CD14-positive monocyte (primary cell): ENCODE measurements at regions not wholly inside any gene's neighbourhood (a gene's known extent, or its start where the extent isn't known, plus 50 kb on each side); places are given as distances from the start of the nearest gene placed in this dataset.

Experiments used
- DNase-seq, 3 donors: peaks; one replicate each; pipeline ENCODE4 v3.0.0-alpha.2; 2011 to 2022
- H2AFZ ChIP-seq: 2 replicates; pipeline ENCODE4 v1.6.0; 2012; ENCODE audit warnings: mild to moderate bottlenecking, low read depth, low read length, inconsistent platforms; ENCODE audit not compliant: insufficient read depth, poor library complexity, severe bottlenecking
- H3K27ac ChIP-seq, 2 donors: 1 replicate in 1 of 2; 2 replicates in 1 of 2; pipeline ENCODE4 v1.5.1; 2012 to 2013; ENCODE audit warnings: low read length in 2 of 2, control low read depth in 1 of 2, inconsistent platforms in 1 of 2, low read depth in 1 of 2, mild to moderate bottlenecking in 1 of 2
- H3K27me3 ChIP-seq, 2 donors: one replicate each; pipeline versions ENCODE4 v1.6.0 to v1.6.1; 2011 to 2013; ENCODE audit warnings: low read length in 2 of 2; ENCODE audit not compliant: control insufficient read depth in 2 of 2, insufficient read depth in 2 of 2
- H3K36me3 ChIP-seq, 2 donors: replicated peaks in 1 of 2; 1 replicate in 1 of 2; 2 replicates in 1 of 2; pipeline versions ENCODE4 v1.5.1 to v1.6.1; 2012 to 2013; ENCODE audit warnings: low read length in 2 of 2, control low read depth in 1 of 2, inconsistent platforms in 1 of 2, mild to moderate bottlenecking in 1 of 2; ENCODE audit not compliant: insufficient read depth in 2 of 2, control insufficient read depth in 1 of 2
- H3K4me1 ChIP-seq, 2 donors: 1 replicate in 1 of 2; 2 replicates in 1 of 2; pipeline versions ENCODE4 v1.5.1 to v1.6.1; 2012 to 2013; ENCODE audit warnings: low read length in 2 of 2, control low read depth in 1 of 2, inconsistent platforms in 1 of 2, mild to moderate bottlenecking in 1 of 2, moderate library complexity in 1 of 2; ENCODE audit not compliant: insufficient read depth in 2 of 2, control insufficient read depth in 1 of 2
- H3K4me2 ChIP-seq: replicated peaks from 2 replicates; pipeline ENCODE3; 2012; ENCODE audit warnings: low read length, moderate library complexity, mild to moderate bottlenecking; ENCODE audit not compliant: poor library complexity, severe bottlenecking; ENCODE audit errors: extremely low read depth
- H3K4me3 ChIP-seq, 3 experiments: fragments of 200-600 bp in 1 of 3; sonication (generic) in 1 of 3; replicated peaks in 1 of 3; 1 replicate in 2 of 3; 2 replicates in 1 of 3; pipeline ENCODE4 v1.5.1; 2011 to 2013; ENCODE audit warnings: low read length in 3 of 3, mild to moderate bottlenecking in 3 of 3, control low read depth in 2 of 3, low read depth in 2 of 3, inconsistent platforms in 1 of 3, moderate library complexity in 1 of 3
- H3K79me2 ChIP-seq: 2 replicates; pipeline ENCODE4 v1.6.0; 2012; ENCODE audit warnings: mild to moderate bottlenecking, control low read depth, inconsistent platforms, low read length, moderate library complexity; ENCODE audit not compliant: insufficient read depth
- H3K9ac ChIP-seq: 2 replicates; pipeline ENCODE4 v1.6.0; 2017; ENCODE audit warnings: low read length, mild to moderate bottlenecking; ENCODE audit not compliant: insufficient read depth, poor library complexity, severe bottlenecking
- H3K9me3 ChIP-seq, 2 donors: replicated peaks in 1 of 2; 1 replicate in 1 of 2; 2 replicates in 1 of 2; pipeline versions ENCODE4 v1.5.1 to v1.6.1; 2012 to 2013; ENCODE audit warnings: low read length in 2 of 2, control low read depth in 1 of 2; ENCODE audit not compliant: control insufficient read depth in 1 of 2, insufficient read depth in 1 of 2
- H4K20me1 ChIP-seq: 2 replicates; pipeline ENCODE4 v1.6.0; 2012; ENCODE audit warnings: mild to moderate bottlenecking, low read length, control low read depth, moderate library complexity; ENCODE audit not compliant: insufficient read depth
- H3K27ac Mint-ChIP-seq, 7 donors: one replicate each; pipeline ENCODE4 v1.8.0; 2020; ENCODE audit warnings: mild to moderate bottlenecking in 7 of 7, mixed read lengths in 7 of 7, moderate library complexity in 6 of 7, inconsistent platforms in 2 of 7
- H3K27me3 Mint-ChIP-seq, 3 donors: one replicate each; pipeline ENCODE4 v1.8.0; 2021 to 2022; ENCODE audit warnings: low read depth in 3 of 3, mild to moderate bottlenecking in 3 of 3, mixed read lengths in 3 of 3, moderate library complexity in 3 of 3, inconsistent platforms in 1 of 3
- H3K36me3 Mint-ChIP-seq, 2 donors: one replicate each; pipeline ENCODE4 v1.8.0; 2020; ENCODE audit warnings: mixed read lengths in 2 of 2, inconsistent platforms in 1 of 2, mild to moderate bottlenecking in 1 of 2
- H3K4me1 Mint-ChIP-seq: one replicate; pipeline ENCODE4 v1.8.0; 2020; ENCODE audit warnings: mild to moderate bottlenecking, mixed read lengths
- H3K4me3 Mint-ChIP-seq, 2 donors: one replicate each; pipeline ENCODE4 v1.8.0; 2020; ENCODE audit warnings: mild to moderate bottlenecking in 2 of 2, mixed read lengths in 2 of 2, moderate library complexity in 1 of 2
- H3K9me3 Mint-ChIP-seq, 7 donors: one replicate each; pipeline ENCODE4 v1.8.0; 2020 to 2022; ENCODE audit warnings: mixed read lengths in 7 of 7, mild to moderate bottlenecking in 6 of 7, moderate library complexity in 6 of 7, inconsistent platforms in 2 of 7
- WGBS: methylation state at CpG from one replicate; pipeline ENCODE4 v1.1.5; 2013; ENCODE audit warnings: missing lambda C conversion rate; ENCODE audit not compliant: insufficient coverage; 5-methylcytosine and 5-hydroxymethylcytosine counted together
- intact Hi-C, 2 donors: fragments of 100-400 bp; cut with micrococcal nuclease; formaldehyde crosslinking; loops; one replicate each; pipeline versions ENCODE4 v1.15.0 to v1.15.1; 2023
- TF ChIP-seq, protein P1 (sequence below): fragments of 200-600 bp; IDR thresholded peaks from one replicate; pipeline ENCODE4 v1.8.0; 2022; ENCODE audit warnings: antibody characterized with exemption, mild to moderate bottlenecking

DNA sequence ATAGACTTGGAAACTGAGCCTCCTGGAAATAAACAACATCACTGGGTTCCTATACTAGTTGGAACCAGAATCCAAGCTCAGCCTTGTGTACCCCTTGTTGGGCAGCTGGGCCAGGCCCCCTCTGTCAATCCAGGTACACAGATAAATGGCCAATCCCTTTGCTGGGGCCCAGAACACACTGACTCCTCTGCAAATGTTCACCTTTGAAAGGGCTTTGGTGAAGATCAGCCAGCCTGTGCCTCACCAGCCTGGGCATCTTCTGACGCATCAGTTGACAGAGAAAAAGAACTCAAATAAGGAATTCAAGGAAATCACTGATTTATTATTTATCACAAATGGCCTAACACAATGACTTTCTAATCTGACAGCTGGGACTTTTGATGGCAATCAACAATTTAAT lies 1090.2 kb downstream of the BCL11B start:
- Histone ChIP-seq H2AFZ (no peak overlapping the region), H3K27ac (no peak overlapping the region), H3K4me1 (no peaks in the 10 kb centered on the region), H3K36me3 (no peaks in the 10 kb centered on the region), H3K4me3 (no peak overlapping the region), H3K27me3 (no peaks in the 10 kb centered on the region), H3K9me3 (peaks cover 0 to 2% of the 10 kb centered on the region in 2 donors), H3K79me2 (no peaks in the 10 kb centered on the region), H3K4me2 (no peak overlapping the region), H3K9ac (no peak overlapping the region), H4K20me1 (no peaks in the 10 kb centered on the region)
- TF ChIP-seq, protein P1, sequence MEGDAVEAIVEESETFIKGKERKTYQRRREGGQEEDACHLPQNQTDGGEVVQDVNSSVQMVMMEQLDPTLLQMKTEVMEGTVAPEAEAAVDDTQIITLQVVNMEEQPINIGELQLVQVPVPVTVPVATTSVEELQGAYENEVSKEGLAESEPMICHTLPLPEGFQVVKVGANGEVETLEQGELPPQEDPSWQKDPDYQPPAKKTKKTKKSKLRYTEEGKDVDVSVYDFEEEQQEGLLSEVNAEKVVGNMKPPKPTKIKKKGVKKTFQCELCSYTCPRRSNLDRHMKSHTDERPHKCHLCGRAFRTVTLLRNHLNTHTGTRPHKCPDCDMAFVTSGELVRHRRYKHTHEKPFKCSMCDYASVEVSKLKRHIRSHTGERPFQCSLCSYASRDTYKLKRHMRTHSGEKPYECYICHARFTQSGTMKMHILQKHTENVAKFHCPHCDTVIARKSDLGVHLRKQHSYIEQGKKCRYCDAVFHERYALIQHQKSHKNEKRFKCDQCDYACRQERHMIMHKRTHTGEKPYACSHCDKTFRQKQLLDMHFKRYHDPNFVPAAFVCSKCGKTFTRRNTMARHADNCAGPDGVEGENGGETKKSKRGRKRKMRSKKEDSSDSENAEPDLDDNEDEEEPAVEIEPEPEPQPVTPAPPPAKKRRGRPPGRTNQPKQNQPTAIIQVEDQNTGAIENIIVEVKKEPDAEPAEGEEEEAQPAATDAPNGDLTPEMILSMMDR = no peak
- no peaks in the 10 kb centered on the region for H3K36me3 Mint-ChIP-seq
- no peak for DNase-seq
- 100% methylated on average over 1 of the region's 1 CpG for WGBS
- H3K4me1 Mint-ChIP-seq = no peaks in the 10 kb centered on the region
- H3K27ac Mint-ChIP-seq = no peak overlapping the region
- H3K27me3 Mint-ChIP-seq = no peaks in the 10 kb centered on the region
- intact Hi-C loops = no loop called here
- no peak overlapping the region for H3K4me3 Mint-ChIP-seq
- H3K9me3 Mint-ChIP-seq = peaks cover 0 to 3% (median 1%) of the 10 kb centered on the region in 7 donors

DNA sequence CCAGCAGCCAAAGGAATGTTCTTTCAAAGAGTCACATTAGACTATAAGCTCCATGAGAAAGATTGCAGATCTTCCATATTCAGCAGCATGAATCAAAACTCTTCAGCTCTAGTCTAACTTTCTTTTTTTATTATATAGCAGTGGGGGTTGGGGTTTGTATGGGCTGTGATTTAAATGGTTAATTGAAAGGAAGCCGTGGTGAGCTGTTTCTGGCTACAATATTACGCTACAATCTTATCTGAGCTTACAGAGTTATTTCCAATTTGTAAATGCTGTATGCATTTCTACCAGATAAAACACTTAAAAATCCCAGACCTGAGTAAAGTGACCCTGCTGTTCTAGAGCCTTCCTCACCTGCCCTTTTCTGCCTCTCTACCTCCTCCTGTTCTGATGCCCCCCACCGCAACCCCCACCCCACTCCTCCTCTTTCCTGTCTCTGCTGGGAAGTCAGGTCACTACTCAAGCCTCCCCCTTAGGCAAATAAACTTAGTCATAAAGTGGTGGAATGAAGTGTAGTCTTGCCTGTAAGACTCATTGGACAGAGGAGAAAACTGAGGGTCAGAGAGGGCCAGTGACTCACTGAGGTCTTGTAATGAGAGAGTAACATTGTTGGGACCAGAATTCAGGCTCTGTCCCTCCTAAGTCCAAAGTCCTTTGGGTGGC lies 1089.5 kb downstream of the BCL11B start:
- H4K20me1 ChIP-seq = no peaks in the 10 kb centered on the region
- H3K27me3 Mint-ChIP-seq = peaks cover 0 to 2% (median 2%) of the 10 kb centered on the region in 3 donors
- no peak overlapping the region for H3K27ac Mint-ChIP-seq
- no CpG with 5 or more reads among the region's 3 CpGs for WGBS
- H3K36me3 ChIP-seq = no peaks in the 10 kb centered on the region
- no peak overlapping the region for H2AFZ ChIP-seq
- no peaks in the 10 kb centered on the region for H3K27me3 ChIP-seq
- peaks cover 0 to 3% (median 0%) of the 10 kb centered on the region in 7 donors for H3K9me3 Mint-ChIP-seq
- TF ChIP-seq, protein P1 = no peak
- H3K9me3 ChIP-seq = peaks cover 0 to 2% of the 10 kb centered on the region in 2 donors
- no peak overlapping the region for H3K27ac ChIP-seq
- H3K4me1 Mint-ChIP-seq = no peaks in the 10 kb centered on the region
- H3K36me3 Mint-ChIP-seq = no peaks in the 10 kb centered on the region
- intact Hi-C loops = no loop called here
- no peaks in the 10 kb centered on the region for H3K79me2 ChIP-seq
- no peak overlapping the region for H3K4me3 Mint-ChIP-seq
- H3K9ac ChIP-seq = no peak overlapping the region
- no peak for DNase-seq
- H3K4me1 ChIP-seq = no peaks in the 10 kb centered on the region
- H3K4me3 ChIP-seq = no peak overlapping the region
- no peak overlapping the region for H3K4me2 ChIP-seq
